Transverse colon (tissue), 3 donors: ENCODE measurements at regions not wholly inside any gene's neighbourhood (a gene's known extent, or its start where the extent isn't known, plus 50 kb on each side); places are given as distances from the start of the nearest gene placed in this dataset.

Source experiments
- CTCF ChIP-seq, 5 experiments: fragments of 200-600 bp in 3 of 5; fragments of 450-650 bp in 2 of 5; sonication (generic) in 3 of 5; IDR thresholded peaks; 1 replicate in 2 of 5; 2 replicates in 3 of 5; pipeline ENCODE4 v1.5.1; 2016 to 2017; ENCODE audit warnings: antibody characterized with exemption in 5 of 5, inconsistent platforms in 3 of 5, mild to moderate bottlenecking in 2 of 5, moderate library complexity in 1 of 5
- POLR2A ChIP-seq: fragments of 450-650 bp; IDR thresholded peaks from one replicate; pipeline ENCODE4 v1.6.1; 2016; ENCODE audit warnings: antibody characterized with exemption, mild to moderate bottlenecking, moderate library complexity

- TF ChIP-seq CTCF (IDR thresholded peaks at IDR 0.05) (no peak), POLR2A (no peak)
Observed at GRCh38 chr5:162939991-162940390, 497.4 kb upstream of the CCNG1 start.
